Neural progenitor cell (in vitro differentiated cells): ENCODE measurements at regions not wholly inside any gene's neighbourhood (a gene's known extent, or its start where the extent isn't known, plus 50 kb on each side); places are given as distances from the start of the nearest gene placed in this dataset.

Experiments used
- DNase-seq: peaks from one replicate; pipeline ENCODE4 v3.0.0-alpha.2; 2016; ENCODE audit warnings: low spot score
- H2AFZ ChIP-seq: fragments of 200-600 bp; sonication (generic); replicated peaks from 2 replicates; pipeline ENCODE4 v1.6.1; 2016; ENCODE audit warnings: antibody characterized with exemption
- H3F3A ChIP-seq: fragments of 200-600 bp; sonication (generic); 2 replicates; pipeline ENCODE4 v1.6.1; 2016; ENCODE audit warnings: antibody characterized with exemption, low read depth
- H3K27ac ChIP-seq: fragments of 200-600 bp; sonication (generic); 2 replicates; pipeline ENCODE4 v1.5.1; 2016; ENCODE audit warnings: mild to moderate bottlenecking
- H3K27me3 ChIP-seq: fragments of 200-600 bp; sonication (generic); 2 replicates; pipeline ENCODE4 v1.6.1; 2016; ENCODE audit warnings: mild to moderate bottlenecking, moderate library complexity
- H3K36me3 ChIP-seq: fragments of 200-600 bp; sonication (generic); 2 replicates; pipeline ENCODE4 v1.5.1; 2016
- H3K4me1 ChIP-seq: fragments of 200-600 bp; sonication (generic); 2 replicates; pipeline ENCODE4 v1.6.1; 2016; ENCODE audit warnings: mixed run types
- H3K4me2 ChIP-seq: fragments of 200-600 bp; sonication (generic); 2 replicates; pipeline ENCODE4 v1.6.1; 2016
- H3K4me3 ChIP-seq: fragments of 200-600 bp; sonication (generic); 2 replicates; pipeline ENCODE4 v1.5.1; 2016
- H3K79me2 ChIP-seq: fragments of 200-600 bp; sonication (generic); 2 replicates; pipeline ENCODE4 v1.6.1; 2016; ENCODE audit warnings: low read depth
- H3K9ac ChIP-seq: fragments of 200-600 bp; sonication (generic); 2 replicates; pipeline ENCODE4 v1.6.1; 2016
- H3K9me3 ChIP-seq: fragments of 200-600 bp; sonication (generic); 2 replicates; pipeline ENCODE4 v1.5.1; 2016; ENCODE audit warnings: low read depth
- H4K20me1 ChIP-seq: fragments of 200-600 bp; sonication (generic); 2 replicates; pipeline ENCODE4 v1.6.1; 2016; ENCODE audit warnings: low read depth
- H3K27ac Mint-ChIP-seq: 3 replicates; pipeline ENCODE4 v1.8.0; 2021; ENCODE audit warnings: mixed read lengths
- H3K27me3 Mint-ChIP-seq: 2 replicates; pipeline ENCODE4 v1.8.0; 2022; ENCODE audit warnings: low read depth, mild to moderate bottlenecking, inconsistent platforms, moderate library complexity, mixed read lengths; ENCODE audit not compliant: insufficient read depth
- H3K36me3 Mint-ChIP-seq: 3 replicates; pipeline ENCODE4 v1.8.0; 2021; ENCODE audit warnings: mixed read lengths
- H3K4me1 Mint-ChIP-seq: 3 replicates; pipeline ENCODE4 v1.8.0; 2021; ENCODE audit warnings: mixed read lengths
- H3K4me3 Mint-ChIP-seq: 3 replicates; pipeline ENCODE4 v1.8.0; 2021; ENCODE audit warnings: mild to moderate bottlenecking, moderate library complexity, mixed read lengths
- H3K9me3 Mint-ChIP-seq: 3 replicates; pipeline ENCODE4 v1.8.0; 2020; ENCODE audit warnings: mixed read lengths
- EZH2 ChIP-seq: fragments of 200-600 bp; sonication (generic); IDR thresholded peaks from 2 replicates; pipeline ENCODE4 v1.6.1; 2017; ENCODE audit warnings: antibody characterized with exemption, mild to moderate bottlenecking, moderate library complexity
- EZH2phosphoT487 ChIP-seq: fragments of 200-600 bp; sonication (generic); IDR thresholded peaks from 2 replicates; pipeline ENCODE4 v1.6.1; 2017; ENCODE audit warnings: antibody characterized with exemption
- TF ChIP-seq, protein P1 (sequence below): fragments of 200-600 bp; sonication (generic); IDR thresholded peaks from 2 replicates; pipeline ENCODE4 v1.5.1; 2017; ENCODE audit warnings: antibody characterized with exemption, mild to moderate bottlenecking

DNA sequence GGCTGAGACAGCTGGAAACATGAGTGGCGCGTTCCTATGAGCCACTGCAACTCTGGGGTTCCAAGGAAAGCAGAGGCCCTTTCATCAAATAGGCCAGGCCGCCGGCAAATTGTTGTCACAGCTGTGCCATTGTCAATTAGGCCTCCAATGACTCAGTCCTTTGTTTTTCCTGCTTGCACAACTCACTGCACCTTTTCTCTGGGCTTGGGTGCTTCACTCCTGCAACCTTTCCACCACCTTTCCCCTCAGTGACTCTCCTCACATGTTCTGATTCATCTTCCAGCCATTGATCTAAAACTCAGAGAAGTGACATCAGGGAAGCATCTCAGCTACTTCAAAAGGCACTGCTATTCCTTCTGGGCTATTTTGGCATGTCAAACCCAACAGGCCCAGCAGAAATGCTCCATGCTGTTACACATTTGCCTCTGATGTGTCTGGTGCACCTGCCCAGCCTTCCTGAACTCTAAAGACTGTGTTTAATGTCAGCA, 653.7 kb downstream of the NR2F1-AS1 start:
- H3K4me1 ChIP-seq, result peaks cover 49% of the 10 kb centered on the region
- H3F3A ChIP-seq, result peaks cover 31% of the 10 kb centered on the region
- no peak overlapping the region for H3K4me3 ChIP-seq
- no peak overlapping the region for H2AFZ ChIP-seq
- TF ChIP-seq EZH2, result no peak
- TF ChIP-seq, protein P1, sequence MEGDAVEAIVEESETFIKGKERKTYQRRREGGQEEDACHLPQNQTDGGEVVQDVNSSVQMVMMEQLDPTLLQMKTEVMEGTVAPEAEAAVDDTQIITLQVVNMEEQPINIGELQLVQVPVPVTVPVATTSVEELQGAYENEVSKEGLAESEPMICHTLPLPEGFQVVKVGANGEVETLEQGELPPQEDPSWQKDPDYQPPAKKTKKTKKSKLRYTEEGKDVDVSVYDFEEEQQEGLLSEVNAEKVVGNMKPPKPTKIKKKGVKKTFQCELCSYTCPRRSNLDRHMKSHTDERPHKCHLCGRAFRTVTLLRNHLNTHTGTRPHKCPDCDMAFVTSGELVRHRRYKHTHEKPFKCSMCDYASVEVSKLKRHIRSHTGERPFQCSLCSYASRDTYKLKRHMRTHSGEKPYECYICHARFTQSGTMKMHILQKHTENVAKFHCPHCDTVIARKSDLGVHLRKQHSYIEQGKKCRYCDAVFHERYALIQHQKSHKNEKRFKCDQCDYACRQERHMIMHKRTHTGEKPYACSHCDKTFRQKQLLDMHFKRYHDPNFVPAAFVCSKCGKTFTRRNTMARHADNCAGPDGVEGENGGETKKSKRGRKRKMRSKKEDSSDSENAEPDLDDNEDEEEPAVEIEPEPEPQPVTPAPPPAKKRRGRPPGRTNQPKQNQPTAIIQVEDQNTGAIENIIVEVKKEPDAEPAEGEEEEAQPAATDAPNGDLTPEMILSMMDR, result no peak
- no peak for TF ChIP-seq EZH2phosphoT487
- no peaks in the 10 kb centered on the region for H3K9me3 Mint-ChIP-seq
- H3K79me2 ChIP-seq, result no peaks in the 10 kb centered on the region
- H3K27me3 Mint-ChIP-seq, result no peaks in the 10 kb centered on the region
- H3K27ac ChIP-seq, result peak overlapping the region; percentile 10
- peaks cover 28% of the 10 kb centered on the region for H3K4me1 Mint-ChIP-seq
- H4K20me1 ChIP-seq, result no peaks in the 10 kb centered on the region
- no peak overlapping the region for H3K9ac ChIP-seq
- H3K4me2 ChIP-seq, result peak overlapping the region; percentile 62
- no peaks in the 10 kb centered on the region for H3K36me3 ChIP-seq
- H3K27me3 ChIP-seq, result no peaks in the 10 kb centered on the region
- no peak overlapping the region for H3K27ac Mint-ChIP-seq
- H3K4me3 Mint-ChIP-seq, result no peak overlapping the region
- no peaks in the 10 kb centered on the region for H3K9me3 ChIP-seq
- peak; percentile 69 for DNase-seq
- H3K36me3 Mint-ChIP-seq, result no peaks in the 10 kb centered on the region

DNA sequence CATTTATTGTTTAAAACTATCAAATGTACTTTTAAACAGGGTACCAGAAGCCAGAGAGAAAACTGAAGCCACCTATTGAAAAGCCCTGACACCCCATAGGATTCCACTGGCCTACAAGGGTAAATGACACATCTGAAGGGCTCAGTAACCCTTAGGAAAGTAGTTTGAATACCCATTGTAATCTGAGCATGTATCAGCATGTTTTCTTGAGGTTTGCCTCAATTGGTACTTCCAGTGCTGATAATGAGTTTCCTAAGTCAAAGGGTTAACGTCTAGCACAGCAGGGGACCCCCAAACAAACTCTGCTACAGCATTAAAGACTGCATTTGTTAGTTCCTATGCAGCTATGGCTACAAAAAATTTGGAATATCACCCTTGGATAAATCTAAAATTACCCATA, 657.1 kb downstream of the NR2F1-AS1 start:
- DNase-seq, result peak; percentile 64
- H3K4me3 Mint-ChIP-seq, result no peak overlapping the region

DNA sequence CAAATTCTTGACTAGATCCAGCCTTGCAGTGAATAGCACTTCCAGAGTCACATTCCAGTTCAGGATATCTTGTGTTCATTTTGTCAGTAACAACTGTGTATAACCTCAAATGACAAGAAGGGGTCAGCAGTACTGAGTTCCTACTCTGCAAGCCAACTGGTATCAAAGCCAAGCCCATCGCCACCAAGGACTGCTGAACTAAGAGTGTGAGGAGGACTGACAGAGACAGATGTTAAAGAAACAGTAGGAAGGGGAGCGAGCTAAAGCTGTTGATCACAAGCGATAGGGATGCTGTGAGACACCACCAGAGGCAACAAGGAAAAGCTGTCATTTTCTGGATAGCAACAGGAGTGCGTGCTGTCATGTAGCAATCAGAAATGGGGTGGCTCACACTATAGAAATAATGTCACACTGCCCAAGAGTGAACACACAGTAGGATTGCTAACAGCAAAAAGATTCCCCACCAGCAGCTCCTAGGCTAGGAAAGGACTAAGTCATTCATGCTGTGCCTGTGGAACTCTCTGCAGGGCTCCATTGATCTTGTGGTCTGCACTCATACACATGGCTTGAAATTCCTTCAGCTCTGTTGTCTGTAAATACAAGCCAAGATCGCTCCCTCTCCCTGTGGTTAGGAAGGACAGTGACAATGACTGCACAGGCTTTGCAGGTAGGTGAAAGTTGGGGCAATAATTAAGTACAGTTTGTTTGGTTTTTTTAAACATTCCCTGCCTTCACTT, 658.6 kb downstream of the NR2F1-AS1 start:
- Mint-ChIP-seq H3K4me3 (no peak overlapping the region), H3K9me3 (peaks cover 2% of the 10 kb centered on the region), H3K36me3 (no peaks in the 10 kb centered on the region), H3K27ac (peak overlapping the region; percentile 86), H3K4me1 (peaks cover 29% of the 10 kb centered on the region), H3K27me3 (no peaks in the 10 kb centered on the region)
- Histone ChIP-seq H3K36me3 (no peaks in the 10 kb centered on the region), H3K4me1 (peaks cover 46% of the 10 kb centered on the region), H3K4me2 (no peak overlapping the region), H3K27me3 (no peaks in the 10 kb centered on the region), H4K20me1 (no peaks in the 10 kb centered on the region), H3K4me3 (no peak overlapping the region), H3K9ac (no peak overlapping the region), H3K79me2 (no peaks in the 10 kb centered on the region), H2AFZ (no peak overlapping the region), H3K27ac (no peak overlapping the region), H3K9me3 (no peaks in the 10 kb centered on the region), H3F3A (peaks cover 31% of the 10 kb centered on the region)
- DNase-seq, result peak; percentile 51
- TF ChIP-seq, protein P1, result no peak
- TF ChIP-seq EZH2phosphoT487 (no peak), EZH2 (no peak)

More for the DNA sequence above, 657.1 kb downstream of the NR2F1-AS1 start:
- H3K27me3 ChIP-seq, result no peaks in the 10 kb centered on the region
- Mint-ChIP-seq H3K27ac (no peak overlapping the region), H3K27me3 (no peaks in the 10 kb centered on the region), H3K9me3 (peaks cover 2% of the 10 kb centered on the region), H3K36me3 (no peaks in the 10 kb centered on the region), H3K4me1 (peaks cover 35% of the 10 kb centered on the region)
- H3K4me2 ChIP-seq, result peak overlapping the region; percentile 23
- no peaks in the 10 kb centered on the region for H4K20me1 ChIP-seq
- no peaks in the 10 kb centered on the region for H3K36me3 ChIP-seq
- H3K27ac ChIP-seq, result no peak overlapping the region
- peaks cover 35% of the 10 kb centered on the region for H3F3A ChIP-seq
- no peaks in the 10 kb centered on the region for H3K79me2 ChIP-seq
- no peak overlapping the region for H3K4me3 ChIP-seq
- no peak overlapping the region for H3K9ac ChIP-seq
- no peaks in the 10 kb centered on the region for H3K9me3 ChIP-seq
- H2AFZ ChIP-seq, result no peak overlapping the region
- peaks cover 55% of the 10 kb centered on the region for H3K4me1 ChIP-seq
- TF ChIP-seq, protein P1, result no peak
- TF ChIP-seq EZH2phosphoT487 (peak; percentile 49), EZH2 (no peak)
